DOHH2 (cell line): ENCODE measurements at regions not wholly inside any gene's neighbourhood (a gene's known extent, or its start where the extent isn't known, plus 50 kb on each side); places are given as distances from the start of the nearest gene placed in this dataset.

ENCODE experiments used
- CTCF ChIP-seq: fragments of 200-600 bp; sonication (generic); IDR thresholded peaks from one replicate; pipeline ENCODE4 v1.5.1; 2014; ENCODE audit warnings: antibody characterized with exemption, mild to moderate bottlenecking, low read depth, low read length; ENCODE audit not compliant: poor library complexity, severe bottlenecking
- EZH2phosphoT487 ChIP-seq: fragments of 200-600 bp; sonication (generic); IDR thresholded peaks from 2 replicates; pipeline ENCODE4 v1.6.1; 2017; ENCODE audit warnings: borderline replicate concordance, mild to moderate bottlenecking, antibody characterized with exemption, low read length, moderate library complexity, mixed read lengths

- TF ChIP-seq CTCF, result no peak
- TF ChIP-seq EZH2phosphoT487, result no peak
Measured at GRCh38 chr3:31035681-31036080, 141.2 kb upstream of the GADL1 start.
